ENCODE measurements at regions not wholly inside any gene's neighbourhood (a gene's known extent, or its start where the extent isn't known, plus 50 kb on each side); places are given as distances from the start of the nearest gene placed in this dataset.
"Not testable (repeated sequence)": the region's sequence is repeated elsewhere in the genome, so short reads cannot be mapped to it uniquely, and the experiment has no call there.

- DNase-seq (ENCODE audit: low spot score) = no peak
These were observed 461.2 kb downstream of the TMEM121 start for GRCh38 chr14:105987563-105987962.

DNA sequence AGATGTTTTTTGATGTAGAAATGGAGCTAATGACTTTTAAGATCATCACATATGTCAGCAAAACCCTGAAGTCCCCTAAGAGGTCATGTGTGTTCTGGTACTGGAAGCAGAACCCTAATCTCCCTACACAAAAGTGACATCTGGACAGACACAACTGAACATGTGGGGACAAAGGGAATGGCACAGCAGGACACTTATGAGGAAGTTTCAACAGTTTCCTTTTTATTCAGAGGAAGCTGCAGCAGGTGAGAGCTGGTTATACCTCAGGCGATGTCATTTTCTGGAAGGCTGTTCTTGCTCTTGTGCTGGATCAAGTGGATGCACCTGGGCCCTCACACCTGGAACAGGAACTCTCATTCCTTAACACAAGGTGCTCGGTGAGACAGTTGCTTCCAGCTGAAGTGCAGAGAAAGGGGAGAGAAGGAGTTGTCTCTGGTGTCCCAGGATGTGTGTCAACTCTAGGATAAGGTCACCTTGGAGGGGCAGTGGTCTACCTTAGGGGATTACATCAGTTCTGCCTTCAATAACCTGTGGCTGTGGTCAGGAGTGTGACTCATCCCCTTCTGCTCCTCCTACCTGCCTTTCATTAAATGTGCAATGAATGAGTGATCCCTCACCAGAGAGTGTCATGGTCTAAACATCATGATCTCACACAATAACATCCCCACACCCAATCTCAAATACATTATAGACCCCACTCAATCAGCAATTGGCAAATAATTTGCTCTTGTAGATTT, 463.4 kb downstream of the TMEM121 start:
- Histone ChIP-seq H3K27me3 (ENCODE audit: control insufficient read depth in 4 of 4, insufficient read depth in 4 of 4, low read length in 3 of 4) (no peaks in the 10 kb centered on the region), H3K27ac (ENCODE audit: low read depth in 1 of 2, low read length in 2 of 2) (no peak overlapping the region), H3K9ac (ENCODE audit: low read depth in 1 of 2, low read length in 2 of 2) (no peak overlapping the region), H3K4me3 (ENCODE audit: low read depth in 1 of 3, low read length in 3 of 3) (no peak overlapping the region), H3K4me1 (ENCODE audit: control insufficient read depth in 4 of 4, insufficient read depth in 4 of 4, low read length in 3 of 4) (no peaks in the 10 kb centered on the region), H3K36me3 (ENCODE audit: control insufficient read depth in 4 of 4, insufficient read depth in 3 of 4, low read depth in 1 of 4, low read length in 3 of 4) (no peaks in the 10 kb centered on the region), H3K9me3 (ENCODE audit: control insufficient read depth in 4 of 4, low read length in 3 of 4) (no peaks in the 10 kb centered on the region)
- 51% methylated on average over 2 of the region's 2 CpGs for WGBS
- no peak for TF ChIP-seq HNF4G (IDR thresholded peaks at IDR 0.05)
- DNase-seq (ENCODE audit: low spot score) = no peak

More at GRCh38 chr14:105987563-105987962, 461.2 kb downstream of the TMEM121 start:
- H3K4me1 ChIP-seq (ENCODE audit: control insufficient read depth in 4 of 4, insufficient read depth in 4 of 4, low read length in 3 of 4) = no peaks in the 10 kb centered on the region
- TF ChIP-seq FOXA2 (IDR thresholded peaks at IDR 0.05) (no peak), REST (IDR thresholded peaks at IDR 0.05) (no peak), HNF4G (IDR thresholded peaks at IDR 0.05) (no peak), ZBTB33 (IDR thresholded peaks at IDR 0.05) (no peak)
- 58% methylated on average over 4 of the region's 4 CpGs for WGBS
- no peak overlapping the region for H3K27ac ChIP-seq (ENCODE audit: low read depth in 1 of 2, low read length in 2 of 2)
- no peaks in the 10 kb centered on the region for H3K36me3 ChIP-seq (ENCODE audit: control insufficient read depth in 4 of 4, insufficient read depth in 3 of 4, low read depth in 1 of 4, low read length in 3 of 4)
- H3K27me3 ChIP-seq (ENCODE audit: control insufficient read depth in 4 of 4, insufficient read depth in 4 of 4, low read length in 3 of 4) = no peaks in the 10 kb centered on the region
- H3K9ac ChIP-seq (ENCODE audit: low read depth in 1 of 2, low read length in 2 of 2) = no peak overlapping the region
- no peaks in the 10 kb centered on the region for H3K9me3 ChIP-seq (ENCODE audit: control insufficient read depth in 4 of 4, low read length in 3 of 4)
- H3K4me3 ChIP-seq (ENCODE audit: low read depth in 1 of 3, low read length in 3 of 3) = no peak overlapping the region

DNA sequence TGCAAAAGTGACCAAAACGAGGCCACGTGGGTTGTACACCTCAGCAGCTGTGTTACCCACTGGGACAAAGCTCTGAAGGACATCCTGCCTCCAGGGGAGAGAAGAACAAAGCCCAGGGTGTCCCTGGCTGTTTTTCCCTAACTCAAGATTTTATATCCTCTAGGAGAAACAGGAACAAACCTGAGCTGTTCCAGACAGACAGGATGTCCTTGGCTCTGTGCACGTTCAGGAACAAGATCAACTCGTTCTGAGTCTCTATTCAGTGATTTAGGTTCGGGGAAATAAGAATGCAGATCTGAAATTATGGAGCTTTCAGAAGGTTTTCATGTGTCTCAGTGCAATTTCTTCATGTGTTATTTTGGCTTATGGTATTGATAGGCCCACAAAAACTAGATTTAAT, 465.3 kb downstream of the TMEM121 start:
- H3K27me3 ChIP-seq (ENCODE audit: control insufficient read depth in 4 of 4, insufficient read depth in 4 of 4, low read length in 3 of 4); H3K36me3 ChIP-seq (ENCODE audit: control insufficient read depth in 4 of 4, insufficient read depth in 3 of 4, low read depth in 1 of 4, low read length in 3 of 4); H3K4me3 ChIP-seq (ENCODE audit: low read depth in 1 of 3, low read length in 3 of 3); H3K9ac ChIP-seq (ENCODE audit: low read depth in 1 of 2, low read length in 2 of 2); H3K9me3 ChIP-seq (ENCODE audit: control insufficient read depth in 4 of 4, low read length in 3 of 4); H3K4me1 ChIP-seq (ENCODE audit: control insufficient read depth in 4 of 4, insufficient read depth in 4 of 4, low read length in 3 of 4); H3K27ac ChIP-seq (ENCODE audit: low read depth in 1 of 2, low read length in 2 of 2); DNase-seq (ENCODE audit: low spot score): not testable (repeated sequence)
- 22% methylated on average over 5 of the region's 5 CpGs for WGBS

DNA sequence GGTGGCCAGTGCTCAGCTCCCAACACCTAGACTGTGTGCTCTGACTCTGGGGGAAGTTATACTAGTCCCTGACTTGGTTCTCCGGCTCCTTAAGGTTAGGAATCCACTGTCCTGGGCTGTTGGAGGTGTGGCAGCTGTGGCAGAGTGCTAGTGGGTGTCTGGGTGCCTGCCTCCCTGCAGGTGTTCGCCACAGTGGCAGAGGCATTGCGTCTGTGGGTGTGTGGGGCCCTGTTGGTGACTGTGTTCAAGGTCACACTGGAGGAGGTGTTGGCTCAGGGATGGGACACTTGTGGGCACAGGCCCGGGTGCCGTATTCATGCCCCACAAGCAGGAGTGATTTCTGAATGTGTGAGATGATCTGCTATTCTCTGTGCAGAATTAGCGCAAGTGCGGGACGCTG, 467.4 kb downstream of the TMEM121 start:
- DNase-seq (ENCODE audit: low spot score) = no peak
- no peak overlapping the region for H3K27ac ChIP-seq (ENCODE audit: low read depth in 1 of 2, low read length in 2 of 2)
- no peaks in the 10 kb centered on the region for H3K27me3 ChIP-seq (ENCODE audit: control insufficient read depth in 4 of 4, insufficient read depth in 4 of 4, low read length in 3 of 4)
- no peak overlapping the region for H3K9ac ChIP-seq (ENCODE audit: low read depth in 1 of 2, low read length in 2 of 2)
- H3K4me1 ChIP-seq (ENCODE audit: control insufficient read depth in 4 of 4, insufficient read depth in 4 of 4, low read length in 3 of 4) = no peaks in the 10 kb centered on the region
- no peak overlapping the region for H3K4me3 ChIP-seq (ENCODE audit: low read depth in 1 of 3, low read length in 3 of 3)
- 74% methylated on average over 8 of the region's 8 CpGs for WGBS
- H3K36me3 ChIP-seq (ENCODE audit: control insufficient read depth in 4 of 4, insufficient read depth in 3 of 4, low read depth in 1 of 4, low read length in 3 of 4) = no peaks in the 10 kb centered on the region
- no peaks in the 10 kb centered on the region for H3K9me3 ChIP-seq (ENCODE audit: control insufficient read depth in 4 of 4, low read length in 3 of 4)
- no peak for TF ChIP-seq RXRA (IDR thresholded peaks at IDR 0.05)
- no peak for TF ChIP-seq TAF1 (conservative IDR thresholded peaks at IDR 0.05)
- TF ChIP-seq REST (IDR thresholded peaks at IDR 0.05) = no peak
- no peak for TF ChIP-seq HNF4G (IDR thresholded peaks at IDR 0.05)
- no peak for TF ChIP-seq YY1 (IDR thresholded peaks at IDR 0.05)
- TF ChIP-seq SP1 (IDR thresholded peaks at IDR 0.05) = no peak
- TF ChIP-seq EGR1 (IDR thresholded peaks at IDR 0.05; ENCODE audit: low read depth in 2 of 2) = no peak
